ENCODE measurements at regions not wholly inside any gene's neighbourhood (a gene's known extent, or its start where the extent isn't known, plus 50 kb on each side); places are given as distances from the start of the nearest gene placed in this dataset.
"Not testable (repeated sequence)": the region's sequence is repeated elsewhere in the genome, so short reads cannot be mapped to it uniquely, and the experiment has no call there.

DNA sequence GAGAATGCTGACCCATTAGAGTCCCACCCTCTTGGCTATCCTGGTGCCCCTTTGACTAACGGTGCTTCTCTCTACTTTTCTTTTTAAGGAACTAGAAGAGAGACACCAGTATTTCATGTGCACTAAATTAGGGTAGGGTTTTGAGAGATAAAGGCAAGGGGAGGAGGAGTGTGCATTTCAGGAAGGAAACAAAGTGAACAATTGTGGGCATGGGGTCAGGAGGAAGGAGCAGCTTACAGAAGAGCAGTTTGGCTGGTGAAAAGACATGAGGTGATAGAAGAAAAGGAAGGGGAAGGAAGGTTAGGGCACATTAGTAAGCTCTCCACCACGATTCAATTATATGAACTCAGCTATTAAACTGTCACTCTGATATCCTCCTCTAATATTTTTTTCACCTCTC lies 105.8 kb upstream of the CTAGE1 start:
- Histone ChIP-seq H3K4me1 (no peaks in the 10 kb centered on the region), H3K4me3 (no peak overlapping the region), H3K27me3 (no peaks in the 10 kb centered on the region), H3K36me3 (no peaks in the 10 kb centered on the region), H3K9ac (ENCODE audit: low read depth in 2 of 2, low read length in 2 of 2) (no peak overlapping the region), H3K9me3 (no peaks in the 10 kb centered on the region), H3K27ac (no peak overlapping the region)
- TF ChIP-seq, protein P1, sequence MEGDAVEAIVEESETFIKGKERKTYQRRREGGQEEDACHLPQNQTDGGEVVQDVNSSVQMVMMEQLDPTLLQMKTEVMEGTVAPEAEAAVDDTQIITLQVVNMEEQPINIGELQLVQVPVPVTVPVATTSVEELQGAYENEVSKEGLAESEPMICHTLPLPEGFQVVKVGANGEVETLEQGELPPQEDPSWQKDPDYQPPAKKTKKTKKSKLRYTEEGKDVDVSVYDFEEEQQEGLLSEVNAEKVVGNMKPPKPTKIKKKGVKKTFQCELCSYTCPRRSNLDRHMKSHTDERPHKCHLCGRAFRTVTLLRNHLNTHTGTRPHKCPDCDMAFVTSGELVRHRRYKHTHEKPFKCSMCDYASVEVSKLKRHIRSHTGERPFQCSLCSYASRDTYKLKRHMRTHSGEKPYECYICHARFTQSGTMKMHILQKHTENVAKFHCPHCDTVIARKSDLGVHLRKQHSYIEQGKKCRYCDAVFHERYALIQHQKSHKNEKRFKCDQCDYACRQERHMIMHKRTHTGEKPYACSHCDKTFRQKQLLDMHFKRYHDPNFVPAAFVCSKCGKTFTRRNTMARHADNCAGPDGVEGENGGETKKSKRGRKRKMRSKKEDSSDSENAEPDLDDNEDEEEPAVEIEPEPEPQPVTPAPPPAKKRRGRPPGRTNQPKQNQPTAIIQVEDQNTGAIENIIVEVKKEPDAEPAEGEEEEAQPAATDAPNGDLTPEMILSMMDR (IDR thresholded peaks at IDR 0.05): no peak
- intact Hi-C loops (cut with DNase I): no loop called here
- DNase-seq: no peak

DNA sequence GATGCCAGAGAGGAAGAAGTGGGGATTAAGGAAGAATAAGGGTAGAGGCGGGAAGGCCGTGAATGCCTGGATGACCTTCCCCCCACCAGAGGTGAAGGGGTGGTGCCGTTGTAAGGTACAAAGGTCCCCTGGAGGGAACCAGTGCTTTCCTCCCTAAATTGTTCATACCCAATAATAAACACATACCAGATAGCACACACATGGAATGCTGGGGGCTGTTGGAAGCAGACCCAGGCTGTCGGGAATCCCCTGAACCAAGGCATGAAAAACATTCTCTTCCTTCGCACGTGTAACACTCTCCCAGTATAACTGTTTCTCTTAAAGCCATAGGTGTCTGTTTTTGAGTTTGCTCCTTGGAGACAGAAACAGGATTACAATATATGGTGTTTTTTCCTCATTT lies 107.1 kb upstream of the CTAGE1 start:
- Histone ChIP-seq H3K4me1 (no peaks in the 10 kb centered on the region), H3K9me3 (no peaks in the 10 kb centered on the region), H3K36me3 (no peaks in the 10 kb centered on the region), H3K27me3 (no peaks in the 10 kb centered on the region), H3K9ac (ENCODE audit: low read depth in 2 of 2, low read length in 2 of 2) (no peak overlapping the region), H3K27ac (no peak overlapping the region), H3K4me3 (no peak overlapping the region)
- no peak for DNase-seq
- intact Hi-C loops (cut with DNase I): no loop called here
- TF ChIP-seq, protein P1 (IDR thresholded peaks at IDR 0.05): no peak

DNA sequence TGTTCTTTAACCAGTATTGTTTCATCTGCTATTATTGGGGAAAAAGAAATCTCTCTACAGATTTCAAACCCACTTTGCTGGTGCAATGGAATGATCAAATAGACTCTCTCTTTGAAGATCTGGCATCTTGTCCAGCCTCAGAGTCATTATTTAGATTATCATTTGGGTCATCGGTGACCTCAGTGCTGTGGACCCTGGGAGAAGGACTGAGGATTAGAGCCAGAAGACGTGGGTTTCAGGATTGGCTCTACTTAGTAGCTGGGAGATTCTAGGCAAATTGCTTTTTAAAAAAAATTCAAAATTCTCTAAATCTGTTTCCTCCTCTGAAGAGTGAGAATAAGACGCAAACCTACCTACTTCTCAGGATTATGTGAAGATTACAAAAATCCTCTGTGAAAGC lies 107.6 kb upstream of the CTAGE1 start:
- Histone ChIP-seq H3K9me3 (no peaks in the 10 kb centered on the region), H3K9ac (ENCODE audit: low read depth in 2 of 2, low read length in 2 of 2) (no peak overlapping the region), H3K4me1 (no peaks in the 10 kb centered on the region), H3K36me3 (no peaks in the 10 kb centered on the region), H3K4me3 (no peak overlapping the region), H3K27me3 (no peaks in the 10 kb centered on the region), H3K27ac (no peak overlapping the region)
- intact Hi-C loops (cut with DNase I): no loop called here
- DNase-seq: no peak
- TF ChIP-seq, protein P1 (IDR thresholded peaks at IDR 0.05): no peak

DNA sequence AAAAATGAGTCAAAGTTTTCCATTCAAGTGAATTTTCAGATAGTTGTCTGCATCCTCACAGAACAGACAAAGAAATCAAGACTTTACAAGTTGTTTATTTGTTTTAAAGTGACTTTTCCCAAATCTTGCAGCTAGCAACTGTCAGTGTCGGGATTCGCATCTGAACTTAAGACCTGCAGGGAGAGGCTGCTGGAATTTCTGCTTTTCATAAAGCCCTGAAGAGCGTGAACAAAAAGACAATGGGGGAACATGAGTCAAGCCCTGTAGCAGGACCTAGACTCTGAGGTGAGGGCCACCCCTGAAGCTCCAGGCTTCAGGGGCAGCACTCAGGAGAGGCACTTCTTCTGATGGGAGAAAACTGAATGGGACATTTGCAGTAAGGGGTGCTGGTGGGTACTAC lies 108.2 kb upstream of the CTAGE1 start:
- DNase-seq: no peak
- Histone ChIP-seq H3K27ac (no peak overlapping the region), H3K4me1 (no peaks in the 10 kb centered on the region), H3K9ac (ENCODE audit: low read depth in 2 of 2, low read length in 2 of 2) (no peak overlapping the region), H3K4me3 (no peak overlapping the region), H3K27me3 (no peaks in the 10 kb centered on the region), H3K36me3 (no peaks in the 10 kb centered on the region), H3K9me3 (no peaks in the 10 kb centered on the region)
- intact Hi-C loops (cut with DNase I): no loop called here
- TF ChIP-seq, protein P1 (IDR thresholded peaks at IDR 0.05): no peak

DNA sequence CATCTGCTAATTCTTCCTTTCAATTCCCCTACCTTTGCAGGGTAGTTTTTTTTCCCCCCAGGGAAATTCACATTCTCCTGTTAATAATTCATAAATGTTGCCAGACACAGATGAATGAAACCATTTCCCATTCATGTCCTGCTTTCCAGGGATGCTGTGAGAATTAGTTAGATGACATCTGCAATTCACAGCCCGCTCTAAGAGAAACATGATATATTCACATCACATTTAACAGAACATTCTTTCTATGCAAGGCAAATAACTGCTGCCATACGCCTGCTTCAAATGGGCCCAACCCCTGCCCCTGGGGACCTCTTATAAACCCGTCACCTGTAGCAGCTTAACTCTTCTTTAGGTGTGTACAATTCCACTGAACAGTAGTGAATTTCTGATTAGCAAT lies 110.6 kb upstream of the CTAGE1 start:
- TF ChIP-seq, protein P1 (IDR thresholded peaks at IDR 0.05): no peak
- Histone ChIP-seq H3K27ac (no peak overlapping the region), H3K9me3 (no peaks in the 10 kb centered on the region), H3K9ac (ENCODE audit: low read depth in 2 of 2, low read length in 2 of 2) (no peak overlapping the region), H3K4me1 (no peaks in the 10 kb centered on the region), H3K27me3 (no peaks in the 10 kb centered on the region), H3K36me3 (no peaks in the 10 kb centered on the region), H3K4me3 (no peak overlapping the region)
- intact Hi-C loops (cut with DNase I): no loop called here
- DNase-seq: no peak

DNA sequence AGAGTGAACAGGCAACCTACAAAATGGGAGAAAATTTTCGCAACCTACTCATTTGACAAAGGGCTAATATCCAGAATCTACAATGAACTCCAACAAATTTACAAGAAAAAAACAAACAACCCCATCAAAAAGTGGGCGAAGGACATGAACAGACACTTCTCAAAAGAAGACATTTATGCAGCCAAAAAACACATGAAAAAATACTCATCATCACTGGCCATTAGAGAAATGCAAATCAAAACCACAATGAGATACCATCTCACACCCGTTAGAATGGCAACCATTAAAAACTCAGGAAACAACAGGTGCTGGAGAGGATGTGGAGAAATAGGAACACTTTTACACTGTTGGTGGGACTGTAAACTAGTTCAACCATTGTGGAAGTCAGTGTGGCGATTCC lies 117.0 kb upstream of the CTAGE1 start:
- H3K36me3 ChIP-seq; H3K4me1 ChIP-seq; intact Hi-C loops (cut with DNase I); DNase-seq; H3K4me3 ChIP-seq; H3K27ac ChIP-seq; H3K27me3 ChIP-seq; H3K9ac ChIP-seq (ENCODE audit: low read depth in 2 of 2, low read length in 2 of 2); H3K9me3 ChIP-seq: not testable (repeated sequence)

All from colonic mucosa (tissue), 4 donors.